B cell (primary cell): ENCODE measurements at regions not wholly inside any gene's neighbourhood (a gene's known extent, or its start where the extent isn't known, plus 50 kb on each side); places are given as distances from the start of the nearest gene placed in this dataset.

ENCODE experiments used
- ATAC-seq: fragments of 200-7000 bp; cut with Tn5 transposase; one replicate; pipeline ENCODE4 v1.10.0; 2021; ENCODE audit warnings: low read depth, mild to moderate bottlenecking, moderate number of reproducible peaks, moderate library complexity
- CTCF ChIA-PET: fragments of 350-600 bp; sonication (Branson Sonifier 250); formaldehyde crosslinking; loops from one replicate; lab custom pipeline; 2021; ENCODE audit warnings: antibody characterized with exemption, inconsistent platforms; lab: Charles Lee
- POLR2A ChIA-PET: fragments of 350-600 bp; sonication (Branson Sonifier 250); formaldehyde crosslinking; loops from one replicate; lab custom pipeline; 2021; ENCODE audit warnings: antibody characterized with exemption; lab: Charles Lee
- DNase-seq: peaks from one replicate; pipeline ENCODE4 v3.0.0; 2013
- H2AFZ ChIP-seq: 2 replicates; pipeline ENCODE4 v1.6.1; 2012; ENCODE audit warnings: mild to moderate bottlenecking, low read depth, low read length; ENCODE audit not compliant: insufficient read depth, poor library complexity, severe bottlenecking
- H3K27ac ChIP-seq, 2 donors: 1 replicate in 1 of 2; 2 replicates in 1 of 2; pipeline ENCODE4 v1.5.1; 2012 to 2013; ENCODE audit warnings: low read length in 2 of 2, mild to moderate bottlenecking in 2 of 2, moderate library complexity in 1 of 2
- H3K27me3 ChIP-seq, 4 experiments: fragments of 200-600 bp in 1 of 4; sonication (generic) in 1 of 4; replicated peaks in 1 of 4; 1 replicate in 2 of 4; 2 replicates in 2 of 4; pipeline versions ENCODE4 v1.6.1 to v1.7.0; 2013 to 2016; ENCODE audit warnings: low read length in 3 of 4, mild to moderate bottlenecking in 2 of 4, mixed read lengths in 1 of 4, moderate library complexity in 1 of 4; ENCODE audit not compliant: insufficient read depth in 4 of 4, control insufficient read depth in 3 of 4; ENCODE audit errors: control extremely low read depth in 1 of 4
- H3K36me3 ChIP-seq, 2 experiments: replicated peaks in 1 of 2; 1 replicate in 1 of 2; 2 replicates in 1 of 2; pipeline versions ENCODE4 v1.6.1 to v1.7.1; 2013; ENCODE audit warnings: low read length in 1 of 2; ENCODE audit not compliant: insufficient read depth in 2 of 2, control insufficient read depth in 1 of 2; ENCODE audit errors: control extremely low read depth in 1 of 2, extremely low read depth in 1 of 2
- H3K4me1 ChIP-seq, 2 donors: fragments of 200-600 bp in 1 of 2; sonication (generic) in 1 of 2; 1 replicate in 1 of 2; 2 replicates in 1 of 2; pipeline versions ENCODE4 v1.5.1 to v1.6.1; 2013 to 2017; ENCODE audit warnings: low read length in 2 of 2; ENCODE audit not compliant: control insufficient read depth in 2 of 2, insufficient read depth in 2 of 2
- H3K4me2 ChIP-seq: replicated peaks from 2 replicates; pipeline ENCODE3; 2012; ENCODE audit warnings: mild to moderate bottlenecking, low read depth, low read length; ENCODE audit not compliant: poor library complexity, severe bottlenecking
- H3K4me3 ChIP-seq, 5 experiments: fragments of 200-600 bp in 1 of 5; sonication (generic) in 1 of 5; 1 replicate in 3 of 5; 2 replicates in 2 of 5; pipeline versions ENCODE4 v1.5.1 to v1.7.0; 2011 to 2016; ENCODE audit warnings: low read length in 4 of 5, mild to moderate bottlenecking in 4 of 5, low read depth in 2 of 5, control low read depth in 1 of 5, moderate library complexity in 1 of 5; ENCODE audit not compliant: insufficient read depth in 1 of 5; ENCODE audit errors: control extremely low read depth in 1 of 5, extremely low read depth in 1 of 5
- H3K79me2 ChIP-seq: fragments of 200-600 bp; sonication (generic); one replicate; pipeline ENCODE4 v1.6.0; 2016; ENCODE audit warnings: low read length; ENCODE audit not compliant: control insufficient read depth, insufficient read depth
- H3K9ac ChIP-seq: fragments of 200-600 bp; sonication (generic); 2 replicates; pipeline ENCODE4 v1.6.1; 2017; ENCODE audit warnings: mild to moderate bottlenecking, low read length, moderate library complexity
- H3K9me3 ChIP-seq, 3 donors: one replicate each; pipeline versions ENCODE4 v1.6.1 to v1.7.1; 2013; ENCODE audit warnings: low read length in 2 of 3; ENCODE audit not compliant: control insufficient read depth in 2 of 3, insufficient read depth in 1 of 3; ENCODE audit errors: control extremely low read depth in 1 of 3
- H4K20me1 ChIP-seq: 2 replicates; pipeline ENCODE4 v1.6.0; 2012; ENCODE audit warnings: mild to moderate bottlenecking, low read length; ENCODE audit not compliant: insufficient read depth, control insufficient read depth, poor library complexity, severe bottlenecking
- H3K27ac Mint-ChIP-seq: one replicate; pipeline ENCODE4 v1.8.0; 2021; ENCODE audit warnings: mixed read lengths
- H3K27me3 Mint-ChIP-seq: one replicate; pipeline ENCODE4 v1.8.0; 2021; ENCODE audit warnings: mixed read lengths
- H3K4me1 Mint-ChIP-seq: one replicate; pipeline ENCODE4 v1.8.0; 2021; ENCODE audit warnings: mixed read lengths
- H3K4me3 Mint-ChIP-seq: one replicate; pipeline ENCODE4 v1.8.0; 2021; ENCODE audit warnings: mixed read lengths
- H3K9me3 Mint-ChIP-seq: one replicate; pipeline ENCODE4 v1.8.0; 2022; ENCODE audit warnings: mixed read lengths; ENCODE audit not compliant: insufficient read depth
- CTCF ChIP-seq: fragments of 200-600 bp; IDR thresholded peaks from one replicate; pipeline ENCODE4 v1.8.0; 2022; ENCODE audit warnings: antibody characterized with exemption, mild to moderate bottlenecking
- EZH2 ChIP-seq: IDR thresholded peaks from 2 replicates; pipeline ENCODE4 v1.6.1; 2012; ENCODE audit warnings: borderline replicate concordance, low read depth, mild to moderate bottlenecking, moderate library complexity, low read length; ENCODE audit not compliant: insufficient read depth, poor library complexity, severe bottlenecking
- WGBS: methylation state at CpG from one replicate; pipeline ENCODE4 v1.1.5; 2013; ENCODE audit warnings: missing lambda C conversion rate; ENCODE audit not compliant: insufficient coverage; 5-methylcytosine and 5-hydroxymethylcytosine counted together
- intact Hi-C: fragments of 100-400 bp; cut with micrococcal nuclease; formaldehyde crosslinking; loops from one replicate; pipeline ENCODE4 v1.10.0; 2022

- Mint-ChIP-seq H3K27ac (no peak overlapping the region), H3K4me1 (no peaks in the 10 kb centered on the region), H3K9me3 (no peaks in the 10 kb centered on the region), H3K4me3 (no peak overlapping the region), H3K27me3 (peaks cover 12% of the 10 kb centered on the region)
- Histone ChIP-seq H3K27ac (no peak overlapping the region), H4K20me1 (no peaks in the 10 kb centered on the region), H3K27me3 (no peaks in the 10 kb centered on the region), H3K36me3 (no peaks in the 10 kb centered on the region), H3K4me3 (no peak overlapping the region), H3K4me2 (no peak overlapping the region), H2AFZ (no peak overlapping the region), H3K79me2 (no peaks in the 10 kb centered on the region), H3K9ac (no peak overlapping the region), H3K9me3 (peaks cover 0 to 3% (median 0%) of the 10 kb centered on the region in 3 donors), H3K4me1 (no peaks in the 10 kb centered on the region)
- WGBS, result 93% methylated on average over 38 of the region's 38 CpGs
- POLR2A ChIA-PET, result no interaction called here
- TF ChIP-seq CTCF (no peak), EZH2 (no peak)
- DNase-seq, result no peak
- CTCF ChIA-PET, result no interaction called here
- ATAC-seq, result no peak
- intact Hi-C loops, result no loop called here
These were observed 241.0 kb downstream of the DLL1 start for GRCh38 chr6:170049641-170050561.

- no peaks in the 10 kb centered on the region for H3K36me3 ChIP-seq
- H3K9me3 ChIP-seq, result peaks cover 0 to 3% (median 0%) of the 10 kb centered on the region in 3 donors
- Mint-ChIP-seq H3K4me1 (no peaks in the 10 kb centered on the region), H3K27me3 (peaks cover 12% of the 10 kb centered on the region), H3K9me3 (no peaks in the 10 kb centered on the region), H3K4me3 (no peak overlapping the region), H3K27ac (no peak overlapping the region)
- POLR2A ChIA-PET, result no interaction called here
- intact Hi-C loops, result no loop called here
- no peak overlapping the region for H3K4me3 ChIP-seq
- no peaks in the 10 kb centered on the region for H3K79me2 ChIP-seq
- DNase-seq (no peak), ATAC-seq (no peak)
- no peak for TF ChIP-seq EZH2
- no peak for TF ChIP-seq CTCF
- H3K27me3 ChIP-seq, result no peaks in the 10 kb centered on the region
- no peaks in the 10 kb centered on the region for H3K4me1 ChIP-seq
- H2AFZ ChIP-seq, result no peak overlapping the region
- H4K20me1 ChIP-seq, result no peaks in the 10 kb centered on the region
- H3K27ac ChIP-seq, result no peak overlapping the region
- no peak overlapping the region for H3K9ac ChIP-seq
- CTCF ChIA-PET, result no interaction called here
- WGBS, result 57% methylated on average over 13 of the region's 16 CpGs
- H3K4me2 ChIP-seq, result no peak overlapping the region
These were observed 242.1 kb downstream of the DLL1 start for GRCh38 chr6:170048615-170049256.
